ENCODE measurements at regions not wholly inside any gene's neighbourhood (a gene's known extent, or its start where the extent isn't known, plus 50 kb on each side); places are given as distances from the start of the nearest gene placed in this dataset.
A peak's percentile ranks its signal among the peaks of the same experiment; 100 is the strongest.

DNA sequence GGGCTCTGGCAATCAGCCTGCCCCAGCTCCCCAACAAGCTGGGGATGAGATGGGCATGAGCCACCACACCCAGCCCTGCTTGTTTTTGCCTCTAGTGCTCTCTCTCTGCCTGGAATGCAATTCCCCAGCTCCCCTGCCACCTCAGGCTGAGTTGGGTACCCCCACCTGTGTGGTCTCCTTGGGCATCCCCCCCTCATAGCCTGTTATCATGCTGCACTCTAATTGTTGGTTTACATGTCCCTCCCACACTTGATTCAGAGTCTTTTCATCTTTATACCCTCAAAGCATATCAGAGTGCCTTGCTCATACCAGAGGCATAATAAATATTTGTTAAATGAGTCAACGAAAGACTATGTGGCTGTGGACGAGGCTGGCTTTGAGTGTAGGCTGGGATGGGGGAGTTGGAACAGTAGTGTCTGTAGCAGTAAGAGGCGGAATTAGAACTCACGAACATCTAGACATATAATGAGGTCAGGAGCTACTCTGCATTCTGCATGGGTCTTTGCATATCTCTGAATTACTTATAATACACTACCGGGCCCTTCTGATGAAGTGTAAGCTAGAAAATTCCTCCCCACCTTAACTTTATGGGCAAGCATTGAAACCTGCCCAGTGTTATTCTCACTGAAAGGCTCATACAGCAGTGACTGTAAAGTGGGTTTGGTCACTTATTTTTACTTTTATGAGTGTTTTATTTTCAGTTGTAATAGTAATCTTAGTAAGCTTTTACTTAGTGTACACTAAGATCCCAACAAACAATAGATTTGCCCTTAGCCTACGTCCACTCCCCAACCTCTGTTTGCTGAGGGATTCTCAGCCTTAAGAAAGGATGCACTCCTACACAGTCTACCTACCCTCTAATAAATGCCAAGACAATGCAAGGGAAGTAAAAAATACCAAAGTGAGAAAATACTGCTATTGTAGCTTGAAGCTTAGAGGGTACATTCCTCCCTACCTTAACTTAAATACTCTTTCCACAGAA, 58.7 kb downstream of the EDN1 start:
- no peak overlapping the region for H3K56ac ChIP-seq (ENCODE audit: insufficient read length, low read depth, low read length)
- WGBS (ENCODE audit: extremely low coverage, insufficient read length, low lambda C conversion rate): no CpG with 5 or more reads among the region's 6 CpGs
- no peak overlapping the region for H3K14ac ChIP-seq (ENCODE audit: insufficient read depth, low read length)
- no peak overlapping the region for H3K23ac ChIP-seq (ENCODE audit: insufficient read length, low read depth, low read length)
- H3K36me3 Mint-ChIP-seq (ENCODE audit: insufficient read depth in 1 of 3, low read depth in 3 of 3): peaks cover 25 to 38% (median 32%) of the 10 kb centered on the region in 3 experiments
- no peak overlapping the region for H2AK5ac ChIP-seq (ENCODE audit: insufficient read length, low read length)
- no peak overlapping the region for H2BK5ac ChIP-seq (ENCODE audit: insufficient read length, low read length)
- H3K23me2 ChIP-seq (ENCODE audit: insufficient read length, low read depth, low read length, poor library complexity, severe bottlenecking): no peaks in the 10 kb centered on the region
- no peak overlapping the region; a peak in 1 of 5 replicates for H3K4me3 Mint-ChIP-seq
- no peak overlapping the region for H2AFZ ChIP-seq (ENCODE audit: low read length)
- H3K27ac ChIP-seq (ENCODE audit: insufficient read length, low read depth, low read length): no peak overlapping the region
- H3K27me3 ChIP-seq (ENCODE audit: insufficient read depth, low read length): no peaks in the 10 kb centered on the region
- H3K4me1 ChIP-seq (ENCODE audit: insufficient read depth, low read length): no peaks in the 10 kb centered on the region; the same call in 1 of the 2 replicates
- no peak overlapping the region for H2BK20ac ChIP-seq (ENCODE audit: low read depth, low read length, poor library complexity, severe bottlenecking)
- DNase-seq: no peak
- no peaks in the 10 kb centered on the region for H4K20me1 ChIP-seq (ENCODE audit: control insufficient read depth, insufficient read depth, insufficient read length)
- peaks cover 20 to 35% of the 10 kb centered on the region in 2 experiments for H3K4me1 Mint-ChIP-seq
- peaks cover 37 to 39% of the 10 kb centered on the region in 2 experiments for H3K9me3 Mint-ChIP-seq
- no peak for TF ChIP-seq CTCF (conservative IDR thresholded peaks at IDR 0.05)
- no peaks in the 10 kb centered on the region for H3K79me1 ChIP-seq (ENCODE audit: insufficient read depth, low read depth, low read length, poor library complexity, severe bottlenecking)
- no peak overlapping the region for H3K9ac ChIP-seq (ENCODE audit: extremely low read depth, insufficient read length, low read length)
- no peaks in the 10 kb centered on the region; the same call in 1 of the 2 replicates for H3K27me3 Mint-ChIP-seq (ENCODE audit: low read depth)
- H3K27ac Mint-ChIP-seq: peak overlapping the region in 1 of 3 experiments; percentile 7; a peak in 2 of 7 replicates
- no peak overlapping the region for H3K18ac ChIP-seq (ENCODE audit: insufficient read length, low read depth, low read length)
- H3K79me2 ChIP-seq (ENCODE audit: insufficient read depth, low read length): no peaks in the 10 kb centered on the region
- no peak overlapping the region for H3K4ac ChIP-seq (ENCODE audit: low read depth, low read length)
- no peak overlapping the region for H2BK15ac ChIP-seq (ENCODE audit: low read depth, low read length)
- H4K91ac ChIP-seq (ENCODE audit: insufficient read length, low read depth, low read length): no peak overlapping the region
- H3K9me3 ChIP-seq (ENCODE audit: control insufficient read depth, low read depth, low read length): peaks cover 12% of the 10 kb centered on the region
- H2BK120ac ChIP-seq (ENCODE audit: low read depth, low read length, poor library complexity, severe bottlenecking): no peak overlapping the region
- H3T11ph ChIP-seq (ENCODE audit: low read length): no peak overlapping the region
- no peak overlapping the region for H3K4me2 ChIP-seq (ENCODE audit: insufficient read depth, insufficient read length, low read length)
- no peak overlapping the region for H2BK12ac ChIP-seq (ENCODE audit: insufficient read length, low read depth, low read length)
- H4K5ac ChIP-seq (ENCODE audit: insufficient read length, low read depth, low read length): no peak overlapping the region
- H4K8ac ChIP-seq (replicated peaks; ENCODE audit: insufficient read length, low read depth, low read length): no peak overlapping the region

Data from H9 (cell line).